Transverse colon (tissue), 4 donors: ENCODE measurements at regions not wholly inside any gene's neighbourhood (a gene's known extent, or its start where the extent isn't known, plus 50 kb on each side); places are given as distances from the start of the nearest gene placed in this dataset.

Experiments used
- DNase-seq: peaks from one replicate; pipeline ENCODE4 v3.0.0-alpha.2; 2019
- H3K27ac ChIP-seq, 4 donors: fragments of 200-600 bp; sonication (generic); 2 replicates each; pipeline ENCODE4 v1.5.1; 2016 to 2018; ENCODE audit warnings: inconsistent platforms in 4 of 4
- H3K27me3 ChIP-seq: fragments of 200-600 bp; sonication (generic); 2 replicates; pipeline ENCODE4 v1.5.1; 2017; ENCODE audit warnings: inconsistent platforms
- H3K36me3 ChIP-seq, 4 donors: fragments of 200-600 bp; sonication (generic); 2 replicates each; pipeline ENCODE4 v1.5.1; 2017 to 2019; ENCODE audit warnings: inconsistent platforms in 4 of 4
- H3K4me1 ChIP-seq, 4 donors: fragments of 200-600 bp; sonication (generic); 2 replicates each; pipeline ENCODE4 v1.5.1; 2017 to 2020; ENCODE audit warnings: inconsistent platforms in 4 of 4
- H3K4me3 ChIP-seq, 4 donors: fragments of 200-600 bp; sonication (generic); 1 replicate in 1 of 4; 2 replicates in 3 of 4; pipeline versions ENCODE4 v1.5.1 to v1.6.1; 2017 to 2019; ENCODE audit warnings: inconsistent platforms in 4 of 4
- H3K9me3 ChIP-seq, 2 donors: fragments of 200-600 bp; sonication (generic); 2 replicates each; pipeline ENCODE4 v1.5.1; 2017 to 2019; ENCODE audit warnings: inconsistent platforms in 2 of 2
- EP300 ChIP-seq: sonication (generic); formaldehyde crosslinking; IDR thresholded peaks from one replicate; pipeline ENCODE4 v1.6.1; 2017; ENCODE audit warnings: antibody characterized with exemption, low read depth
- POLR2A ChIP-seq: fragments of 450-650 bp; IDR thresholded peaks from one replicate; pipeline ENCODE4 v1.6.1; 2016; ENCODE audit warnings: antibody characterized with exemption, mild to moderate bottlenecking, moderate library complexity
- POLR2AphosphoS5 ChIP-seq, 3 donors: sonication (generic); formaldehyde crosslinking; IDR thresholded peaks; one replicate each; pipeline ENCODE4 v1.6.1; 2016; ENCODE audit warnings: antibody characterized with exemption in 3 of 3
- WGBS, 2 donors: methylation state at CpG; one replicate each; pipeline ENCODE4 v1.1.5; 2018; ENCODE audit warnings: low coverage in 1 of 2; 5-methylcytosine and 5-hydroxymethylcytosine counted together
- in situ Hi-C, 4 donors: fragments of 200-750 bp; cut with MboI; loops; one replicate each; pipeline versions ENCODE4 v1.15.0 to v1.15.1; 2017; ENCODE audit warnings: low sequenced_read_pairs in 3 of 4, low pct_ligation_motif_present in 1 of 4, low pct_unique_long_range_greater_than_20kb in 1 of 4
- intact Hi-C: fragments of 100-400 bp; cut with DNase I; formaldehyde crosslinking; loops from one replicate; pipeline ENCODE4 v1.15.1; 2023; ENCODE audit warnings: low total_unique reads
- TF ChIP-seq, protein P1 (sequence below), 5 experiments: fragments of 200-600 bp in 3 of 5; fragments of 450-650 bp in 2 of 5; sonication (generic) in 3 of 5; IDR thresholded peaks; 1 replicate in 2 of 5; 2 replicates in 3 of 5; pipeline ENCODE4 v1.5.1; 2016 to 2017; ENCODE audit warnings: antibody characterized with exemption in 5 of 5, inconsistent platforms in 3 of 5, mild to moderate bottlenecking in 2 of 5, moderate library complexity in 1 of 5

DNA sequence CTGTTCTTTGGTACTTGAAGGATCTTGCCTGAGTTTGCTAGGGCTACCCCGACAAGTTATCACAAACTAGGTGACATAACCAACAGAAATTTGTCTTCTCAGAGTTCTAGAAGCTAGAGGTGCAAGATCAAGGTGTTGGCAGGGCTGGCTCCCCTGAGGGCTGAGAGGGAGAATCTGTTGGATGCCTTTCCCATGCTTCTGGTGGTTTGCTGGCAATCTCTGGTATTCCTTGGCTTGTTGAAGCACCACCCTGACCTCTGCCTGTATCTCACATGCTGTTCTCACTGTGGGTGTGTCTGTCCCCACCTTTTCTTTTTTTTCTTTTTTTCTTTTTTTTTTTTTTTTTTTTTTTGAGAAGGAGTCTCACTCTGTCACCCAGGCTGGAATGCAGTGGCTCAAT is 81.2 kb downstream of the VCPKMT start:
- H3K27ac ChIP-seq = no peak overlapping the region
- in situ Hi-C loops (no loop called here), intact Hi-C loops (no loop called here)
- WGBS, 2 donors = 91% methylated on average over 1 of the region's 1 CpG; no CpG with 5 or more reads in 1 of the 2 donors
- H3K27me3 ChIP-seq = no peaks in the 10 kb centered on the region
- no peaks in the 10 kb centered on the region for H3K9me3 ChIP-seq
- H3K4me3 ChIP-seq = no peak overlapping the region
- peaks cover 3 to 22% (median 11%) of the 10 kb centered on the region in 4 donors for H3K4me1 ChIP-seq
- no peak for DNase-seq
- TF ChIP-seq, protein P1, sequence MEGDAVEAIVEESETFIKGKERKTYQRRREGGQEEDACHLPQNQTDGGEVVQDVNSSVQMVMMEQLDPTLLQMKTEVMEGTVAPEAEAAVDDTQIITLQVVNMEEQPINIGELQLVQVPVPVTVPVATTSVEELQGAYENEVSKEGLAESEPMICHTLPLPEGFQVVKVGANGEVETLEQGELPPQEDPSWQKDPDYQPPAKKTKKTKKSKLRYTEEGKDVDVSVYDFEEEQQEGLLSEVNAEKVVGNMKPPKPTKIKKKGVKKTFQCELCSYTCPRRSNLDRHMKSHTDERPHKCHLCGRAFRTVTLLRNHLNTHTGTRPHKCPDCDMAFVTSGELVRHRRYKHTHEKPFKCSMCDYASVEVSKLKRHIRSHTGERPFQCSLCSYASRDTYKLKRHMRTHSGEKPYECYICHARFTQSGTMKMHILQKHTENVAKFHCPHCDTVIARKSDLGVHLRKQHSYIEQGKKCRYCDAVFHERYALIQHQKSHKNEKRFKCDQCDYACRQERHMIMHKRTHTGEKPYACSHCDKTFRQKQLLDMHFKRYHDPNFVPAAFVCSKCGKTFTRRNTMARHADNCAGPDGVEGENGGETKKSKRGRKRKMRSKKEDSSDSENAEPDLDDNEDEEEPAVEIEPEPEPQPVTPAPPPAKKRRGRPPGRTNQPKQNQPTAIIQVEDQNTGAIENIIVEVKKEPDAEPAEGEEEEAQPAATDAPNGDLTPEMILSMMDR (IDR thresholded peaks at IDR 0.05) = no peak
- TF ChIP-seq POLR2AphosphoS5 (IDR thresholded peaks at IDR 0.05) = peak in 1 of 3 donors; percentile 30
- no peaks in the 10 kb centered on the region for H3K36me3 ChIP-seq

DNA sequence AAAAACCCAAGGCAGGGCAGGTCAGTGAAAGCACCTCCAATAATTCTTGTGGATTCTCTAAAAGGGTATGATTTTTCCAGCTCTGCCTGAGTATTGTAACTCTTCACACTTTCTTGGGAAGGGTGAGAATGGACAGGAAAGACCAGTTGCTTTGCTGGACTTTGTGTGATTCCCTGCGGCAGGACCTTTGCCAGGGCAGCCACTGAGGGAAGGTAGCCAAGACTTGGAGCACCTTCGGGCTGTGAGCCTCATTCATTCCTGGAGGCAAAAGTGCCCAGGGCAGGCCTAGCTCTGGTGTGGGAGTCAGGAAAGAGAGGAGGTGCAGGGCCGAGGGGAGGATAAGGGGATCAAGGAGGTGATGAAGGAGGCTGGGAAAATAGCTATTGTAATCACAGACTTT is 80.2 kb downstream of the VCPKMT start:
- in situ Hi-C loops = no loop called here
- no peaks in the 10 kb centered on the region for H3K36me3 ChIP-seq
- WGBS, 2 donors = 76 to 92% methylated on average over 2 to 3 of the region's 3 CpGs
- no peak overlapping the region for H3K27ac ChIP-seq
- no peaks in the 10 kb centered on the region for H3K27me3 ChIP-seq
- peaks cover 12 to 32% (median 19%) of the 10 kb centered on the region in 4 donors for H3K4me1 ChIP-seq
- intact Hi-C loops = no loop called here
- no peak for DNase-seq
- no peaks in the 10 kb centered on the region for H3K9me3 ChIP-seq
- no peak overlapping the region for H3K4me3 ChIP-seq
- no peak for TF ChIP-seq EP300
- TF ChIP-seq, protein P1 (IDR thresholded peaks at IDR 0.05) = no peak
- no peak for TF ChIP-seq POLR2AphosphoS5 (IDR thresholded peaks at IDR 0.05)
- TF ChIP-seq POLR2A = no peak

DNA sequence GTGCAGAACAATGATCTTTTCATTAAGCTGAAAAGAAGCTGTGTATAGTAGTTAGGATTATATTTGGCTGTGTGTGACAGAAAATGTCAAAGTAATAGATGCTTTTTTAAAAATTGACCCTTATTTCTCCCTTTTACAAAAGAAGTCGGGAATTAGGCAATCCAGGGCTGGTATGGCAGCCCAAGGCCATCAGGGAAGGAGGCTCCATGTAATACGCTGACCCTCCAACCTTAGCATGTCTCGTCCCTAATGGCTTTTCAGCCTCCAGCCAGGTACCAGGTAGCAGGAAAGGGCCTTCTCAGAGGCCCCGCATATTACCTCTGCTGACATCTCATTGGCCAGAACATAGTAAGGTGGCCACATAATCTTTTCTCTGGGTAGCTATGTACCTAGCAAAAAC is 79.7 kb downstream of the VCPKMT start:
- no peak overlapping the region for H3K27ac ChIP-seq
- TF ChIP-seq EP300 = no peak
- TF ChIP-seq POLR2AphosphoS5 (IDR thresholded peaks at IDR 0.05) = no peak
- no peak for TF ChIP-seq POLR2A
- TF ChIP-seq, protein P1 (IDR thresholded peaks at IDR 0.05) = no peak
- peaks cover 12 to 36% (median 20%) of the 10 kb centered on the region in 4 donors for H3K4me1 ChIP-seq
- intact Hi-C loops (no loop called here), in situ Hi-C loops (no loop called here)
- WGBS, 2 donors = 96 to 100% methylated on average over 2 to 4 of the region's 4 CpGs
- H3K9me3 ChIP-seq = no peaks in the 10 kb centered on the region
- no peaks in the 10 kb centered on the region for H3K36me3 ChIP-seq
- no peak for DNase-seq
- H3K4me3 ChIP-seq = no peak overlapping the region
- no peaks in the 10 kb centered on the region for H3K27me3 ChIP-seq

DNA sequence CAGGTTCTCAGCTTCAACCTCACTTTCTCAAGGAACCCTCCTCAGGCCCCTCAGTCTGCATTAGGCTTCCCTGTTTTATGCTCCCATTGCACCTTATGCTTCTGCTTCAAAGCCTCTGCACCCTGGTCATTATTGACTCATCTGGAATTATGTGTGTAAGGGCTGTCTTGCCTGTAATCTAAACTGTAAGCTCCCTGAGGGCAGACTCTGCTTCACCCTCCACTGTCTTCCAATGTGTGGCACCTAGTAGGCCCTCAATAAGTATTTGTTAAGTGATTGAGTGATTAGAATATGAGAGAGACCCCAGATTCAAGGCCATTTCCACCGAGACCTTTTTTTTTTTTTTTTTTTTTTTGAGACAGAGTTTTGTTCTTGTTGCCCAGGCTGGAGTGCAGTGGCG is 79.1 kb downstream of the VCPKMT start:
- TF ChIP-seq EP300 (no peak), POLR2AphosphoS5 (IDR thresholded peaks at IDR 0.05) (no peak), POLR2A (no peak)
- TF ChIP-seq, protein P1 (IDR thresholded peaks at IDR 0.05) = no peak
- Histone ChIP-seq H3K9me3 (no peaks in the 10 kb centered on the region), H3K4me3 (no peak overlapping the region), H3K4me1 (peaks cover 12 to 37% (median 20%) of the 10 kb centered on the region in 4 donors), H3K27ac (peak overlapping the region in 1 of 4 donors; percentile 60), H3K36me3 (no peaks in the 10 kb centered on the region), H3K27me3 (no peaks in the 10 kb centered on the region)
- intact Hi-C loops (no loop called here), in situ Hi-C loops (no loop called here)
- no peak for DNase-seq
- 100% methylated on average over 2 of the region's 2 CpGs for WGBS, 2 donors
